DND-41 (cell line): ENCODE measurements at regions not wholly inside any gene's neighbourhood (a gene's known extent, or its start where the extent isn't known, plus 50 kb on each side); places are given as distances from the start of the nearest gene placed in this dataset.
"Not testable (repeated sequence)": the region's sequence is repeated elsewhere in the genome, so short reads cannot be mapped to it uniquely, and the experiment has no call there.

Experiments used
- ATAC-seq: fragments of 200-7000 bp; cut with Tn5 transposase; 3 replicates; pipeline ENCODE4 v1.9.1; 2021; ENCODE audit warnings: low read depth; ENCODE audit not compliant: insufficient read depth
- DNase-seq: peaks from one replicate; pipeline ENCODE4 v3.0.0-alpha.2; 2020
- H2AFZ ChIP-seq: 2 replicates; pipeline ENCODE4 v1.6.0; 2012; ENCODE audit warnings: low read depth, low read length
- H3K27ac ChIP-seq: 2 replicates; pipeline ENCODE4 v1.5.1; 2012; ENCODE audit warnings: low read length, inconsistent platforms
- H3K27me3 ChIP-seq: fragments of 200-600 bp; sonication (generic); 2 replicates; pipeline ENCODE4 v1.6.0; 2012; ENCODE audit warnings: low read length, mild to moderate bottlenecking, inconsistent platforms; ENCODE audit not compliant: insufficient read depth, poor library complexity
- H3K36me3 ChIP-seq: 2 replicates; pipeline ENCODE4 v1.5.1; 2012; ENCODE audit warnings: low read length, inconsistent platforms; ENCODE audit not compliant: insufficient read depth
- H3K4me1 ChIP-seq: 2 replicates; pipeline ENCODE4 v1.5.1; 2012; ENCODE audit warnings: mild to moderate bottlenecking, low read length; ENCODE audit not compliant: insufficient read depth
- H3K4me2 ChIP-seq: 2 replicates; pipeline ENCODE4 v1.6.0; 2012; ENCODE audit warnings: mild to moderate bottlenecking, moderate library complexity, low read length, inconsistent platforms; ENCODE audit not compliant: insufficient read depth
- H3K4me3 ChIP-seq, 2 experiments: fragments of 200-600 bp in 1 of 2; shearing (Covaris generic) in 1 of 2; 2 replicates each; pipeline ENCODE4 v1.5.1; 2012 to 2016; ENCODE audit warnings: inconsistent platforms in 2 of 2, low read length in 2 of 2, mild to moderate bottlenecking in 2 of 2, low read depth in 1 of 2, moderate library complexity in 1 of 2
- H3K79me2 ChIP-seq: 2 replicates; pipeline ENCODE4 v1.6.0; 2012; ENCODE audit warnings: low read length, inconsistent platforms; ENCODE audit not compliant: insufficient read depth
- H3K9ac ChIP-seq: 2 replicates; pipeline ENCODE4 v1.6.0; 2012; ENCODE audit warnings: low read depth, mild to moderate bottlenecking, inconsistent platforms, low read length, moderate library complexity
- H3K9me3 ChIP-seq: 2 replicates; pipeline ENCODE4 v1.5.1; 2012; ENCODE audit warnings: low read length, moderate library complexity, mild to moderate bottlenecking, inconsistent platforms; ENCODE audit not compliant: insufficient read depth, severe bottlenecking
- H4K20me1 ChIP-seq: 2 replicates; pipeline ENCODE4 v1.6.0; 2012; ENCODE audit warnings: low read length; ENCODE audit not compliant: insufficient read depth
- EZH2 ChIP-seq: IDR thresholded peaks from 3 replicates; pipeline ENCODE4 v1.6.1; 2012; ENCODE audit warnings: borderline replicate concordance, low read depth, mild to moderate bottlenecking, moderate library complexity, low read length, inconsistent platforms; ENCODE audit not compliant: severe bottlenecking
- TF ChIP-seq, protein P1 (sequence below): IDR thresholded peaks from 2 replicates; pipeline ENCODE4 v1.5.1; 2012; ENCODE audit warnings: borderline replicate concordance, low read length, moderate library complexity, mild to moderate bottlenecking; ENCODE audit not compliant: poor library complexity, severe bottlenecking; ENCODE audit errors: extremely low read depth

DNA sequence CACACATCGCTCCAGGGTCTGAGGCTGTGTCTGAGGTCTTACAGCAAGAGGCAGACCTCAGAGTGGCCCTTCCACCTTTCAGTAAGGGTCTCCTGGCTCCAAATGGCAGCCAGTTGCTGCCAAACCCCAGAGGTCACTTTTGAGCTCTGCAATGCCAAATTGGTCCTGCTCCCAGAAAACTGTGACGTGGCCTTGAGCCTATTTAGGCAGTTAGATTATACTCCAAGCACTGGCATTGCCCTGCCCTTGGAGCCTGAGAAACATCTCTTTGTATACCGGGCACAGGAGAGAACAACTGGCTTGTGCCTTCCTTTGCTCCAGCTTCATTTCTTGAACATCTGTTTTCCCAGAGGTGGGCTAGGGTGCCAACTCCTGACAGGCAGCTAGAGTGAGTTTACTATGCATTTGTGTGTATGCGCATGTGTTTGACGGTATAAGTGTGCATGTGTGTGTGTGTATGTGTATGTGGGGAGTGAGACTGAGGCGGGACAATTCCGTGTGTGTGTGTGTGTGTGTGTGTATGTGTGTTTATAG is 134.5 kb downstream of the IER5 start:
- Histone ChIP-seq H2AFZ (no peak overlapping the region), H3K4me3 (no peak overlapping the region)
- no peak for DNase-seq

DNA sequence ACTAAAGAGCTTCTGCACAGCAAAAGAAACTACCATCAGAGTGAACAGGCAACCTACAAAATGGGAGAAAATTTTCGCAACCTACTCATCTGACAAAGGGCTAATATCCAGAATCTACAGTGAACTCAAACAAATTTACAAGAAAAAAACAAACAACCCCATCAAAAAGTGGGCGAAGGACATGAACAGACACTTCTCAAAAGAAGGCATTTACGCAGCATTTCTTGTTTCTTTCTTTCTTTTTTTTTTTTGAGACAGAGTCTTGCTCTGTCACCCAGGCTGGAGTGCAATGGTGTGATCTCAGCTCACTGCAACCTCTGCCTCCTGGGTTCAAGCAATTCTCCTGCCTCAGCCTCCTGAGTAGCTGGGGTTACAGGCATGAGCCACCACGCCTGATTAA is 138.2 kb downstream of the IER5 start:
- H2AFZ ChIP-seq, H3K9ac ChIP-seq, H3K79me2 ChIP-seq, H3K9me3 ChIP-seq, H3K27me3 ChIP-seq, H3K36me3 ChIP-seq, H3K4me2 ChIP-seq, DNase-seq, H3K27ac ChIP-seq, H3K4me1 ChIP-seq, ATAC-seq, H4K20me1 ChIP-seq, H3K4me3 ChIP-seq: not testable (repeated sequence)

More for the DNA sequence above, 134.5 kb downstream of the IER5 start:
- ATAC-seq: no peak
- no peaks in the 10 kb centered on the region for H3K36me3 ChIP-seq
- no peaks in the 10 kb centered on the region for H3K4me1 ChIP-seq
- H3K27me3 ChIP-seq: peaks cover 8% of the 10 kb centered on the region
- H3K9me3 ChIP-seq: no peaks in the 10 kb centered on the region
- no peak overlapping the region for H3K9ac ChIP-seq
- TF ChIP-seq EZH2: no peak
- TF ChIP-seq, protein P1, sequence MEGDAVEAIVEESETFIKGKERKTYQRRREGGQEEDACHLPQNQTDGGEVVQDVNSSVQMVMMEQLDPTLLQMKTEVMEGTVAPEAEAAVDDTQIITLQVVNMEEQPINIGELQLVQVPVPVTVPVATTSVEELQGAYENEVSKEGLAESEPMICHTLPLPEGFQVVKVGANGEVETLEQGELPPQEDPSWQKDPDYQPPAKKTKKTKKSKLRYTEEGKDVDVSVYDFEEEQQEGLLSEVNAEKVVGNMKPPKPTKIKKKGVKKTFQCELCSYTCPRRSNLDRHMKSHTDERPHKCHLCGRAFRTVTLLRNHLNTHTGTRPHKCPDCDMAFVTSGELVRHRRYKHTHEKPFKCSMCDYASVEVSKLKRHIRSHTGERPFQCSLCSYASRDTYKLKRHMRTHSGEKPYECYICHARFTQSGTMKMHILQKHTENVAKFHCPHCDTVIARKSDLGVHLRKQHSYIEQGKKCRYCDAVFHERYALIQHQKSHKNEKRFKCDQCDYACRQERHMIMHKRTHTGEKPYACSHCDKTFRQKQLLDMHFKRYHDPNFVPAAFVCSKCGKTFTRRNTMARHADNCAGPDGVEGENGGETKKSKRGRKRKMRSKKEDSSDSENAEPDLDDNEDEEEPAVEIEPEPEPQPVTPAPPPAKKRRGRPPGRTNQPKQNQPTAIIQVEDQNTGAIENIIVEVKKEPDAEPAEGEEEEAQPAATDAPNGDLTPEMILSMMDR: no peak
- no peak overlapping the region for H3K4me2 ChIP-seq
- H4K20me1 ChIP-seq: no peaks in the 10 kb centered on the region
- no peak overlapping the region for H3K27ac ChIP-seq
- no peaks in the 10 kb centered on the region for H3K79me2 ChIP-seq

GRCh38 chr1:181239086-181239485 is 150.6 kb downstream of the IER5 start:
- H3K4me2 ChIP-seq: no peak overlapping the region
- DNase-seq (no peak), ATAC-seq (no peak)
- no peaks in the 10 kb centered on the region for H3K4me1 ChIP-seq
- no peaks in the 10 kb centered on the region for H4K20me1 ChIP-seq
- TF ChIP-seq, protein P1: no peak
- TF ChIP-seq EZH2: no peak
- H3K79me2 ChIP-seq: no peaks in the 10 kb centered on the region
- no peak overlapping the region for H3K4me3 ChIP-seq
- no peaks in the 10 kb centered on the region for H3K36me3 ChIP-seq
- H3K27me3 ChIP-seq: peaks cover 8% of the 10 kb centered on the region
- H3K9ac ChIP-seq: no peak overlapping the region
- no peaks in the 10 kb centered on the region for H3K9me3 ChIP-seq
- no peak overlapping the region for H3K27ac ChIP-seq
- no peak overlapping the region for H2AFZ ChIP-seq

GRCh38 chr1:181246320-181246719 is 157.8 kb downstream of the IER5 start:
- H3K4me1 ChIP-seq, H4K20me1 ChIP-seq, H3K27me3 ChIP-seq, H2AFZ ChIP-seq, H3K4me3 ChIP-seq, H3K9ac ChIP-seq, H3K4me2 ChIP-seq, H3K79me2 ChIP-seq, DNase-seq, ATAC-seq, H3K36me3 ChIP-seq, H3K27ac ChIP-seq, H3K9me3 ChIP-seq: not testable (repeated sequence)

DNA sequence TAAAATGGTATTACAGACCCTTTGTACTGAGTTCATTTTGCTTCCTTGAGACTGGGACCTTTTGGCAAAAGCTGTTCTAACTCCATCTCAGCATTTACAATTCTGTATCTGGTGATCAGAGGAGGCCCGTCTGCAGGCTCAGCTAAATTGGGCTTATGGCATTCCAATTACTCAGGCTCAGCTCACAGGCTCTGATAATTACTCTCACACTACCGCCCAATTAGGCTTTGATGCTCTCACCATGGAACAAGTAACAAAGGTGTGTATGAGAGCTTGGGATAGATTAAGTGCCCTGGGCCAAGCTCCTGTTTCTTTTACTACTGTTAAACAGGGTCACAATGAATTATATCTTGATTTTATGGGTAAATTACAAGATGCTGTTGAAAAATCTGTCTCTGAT is 159.9 kb downstream of the IER5 start:
- H3K36me3 ChIP-seq, H3K27ac ChIP-seq, H3K27me3 ChIP-seq, ATAC-seq, H3K79me2 ChIP-seq, DNase-seq, H4K20me1 ChIP-seq, H3K9me3 ChIP-seq, H3K4me2 ChIP-seq, H2AFZ ChIP-seq, H3K4me1 ChIP-seq, H3K4me3 ChIP-seq, H3K9ac ChIP-seq: not testable (repeated sequence)
